Pancreas (tissue), 10 donors: ENCODE measurements at regions not wholly inside any gene's neighbourhood (a gene's known extent, or its start where the extent isn't known, plus 50 kb on each side); places are given as distances from the start of the nearest gene placed in this dataset.

Source experiments
- ATAC-seq, 4 donors: fragments of 200-7000 bp; cut with Tn5 transposase; one replicate each; pipeline versions ENCODE4 v1.8.0 to v1.9.1; 2020; ENCODE audit warnings: mild to moderate bottlenecking in 4 of 4, moderate library complexity in 4 of 4
- DNase-seq, 6 donors: peaks; one replicate each; pipeline ENCODE4 v3.0.0-alpha.2; 2020
- FAIRE-seq: peaks from 2 replicates; lab custom pipeline; 2012; peaks lifted over from hg19 to GRCh38; lab: Jason Lieb, UNC
- H3K27ac ChIP-seq, 4 donors: fragments of 200-600 bp; sonication (generic); 1 replicate in 3 of 4; 2 replicates in 1 of 4; pipeline versions ENCODE4 v1.5.0 to v1.8.0; 2020
- H3K27me3 ChIP-seq, 4 donors: fragments of 200-600 bp; one replicate each; pipeline ENCODE4 v1.8.0; 2021
- H3K36me3 ChIP-seq, 3 donors: fragments of 200-600 bp; sonication (generic) in 1 of 3; one replicate each; pipeline versions ENCODE4 v1.5.0 to v1.8.0; 2020 to 2021
- H3K4me1 ChIP-seq, 3 donors: fragments of 200-600 bp; one replicate each; pipeline ENCODE4 v1.8.0; 2021
- H3K4me3 ChIP-seq, 4 donors: fragments of 200-600 bp; sonication (generic) in 2 of 4; one replicate each; pipeline versions ENCODE4 v1.5.0 to v1.8.0; 2020 to 2021
- H3K9me3 ChIP-seq, 4 donors: fragments of 200-600 bp; one replicate each; pipeline ENCODE4 v1.8.0; 2021
- WGBS, 2 donors: extraction: QIAGEN DNeasy Blood & Tissue Kit; methylation state at CpG; one replicate each; pipeline ENCODE4 v1.1.7; 2013; 5-methylcytosine and 5-hydroxymethylcytosine counted together
- intact Hi-C, 3 donors: fragments of 100-400 bp; cut with DNase I; formaldehyde crosslinking; loops; one replicate each; pipeline versions ENCODE4 v1.11.1 to v1.14.2; 2022
- TF ChIP-seq, protein P1 (sequence below), 4 donors: fragments of 200-600 bp; sonication (generic) in 3 of 4; IDR thresholded peaks; one replicate each; pipeline versions ENCODE4 v1.5.0 to v1.8.0; 2021; ENCODE audit warnings: antibody characterized with exemption in 4 of 4
- donor health status: healthy with polysubstance abuse.
- donor health status: DM: no; HTN: no; CAD: no; lungs with moderate emphysema.
- donor health status: DM: no; HTN: no; CAD: no.
- donor health status: control.
- donor health status: control.
- donor health status: Bipolar disorder and iron deficiency.
- donor health status: DM: yes; HTN: yes; CAD: no.
- donor health status: DM: no; HTN: no; CAD: no.
- donor health status: DM: no; HTN: no; CAD: no.
- donor health status: DM: yes; HTN: yes; CAD: no.

DNA sequence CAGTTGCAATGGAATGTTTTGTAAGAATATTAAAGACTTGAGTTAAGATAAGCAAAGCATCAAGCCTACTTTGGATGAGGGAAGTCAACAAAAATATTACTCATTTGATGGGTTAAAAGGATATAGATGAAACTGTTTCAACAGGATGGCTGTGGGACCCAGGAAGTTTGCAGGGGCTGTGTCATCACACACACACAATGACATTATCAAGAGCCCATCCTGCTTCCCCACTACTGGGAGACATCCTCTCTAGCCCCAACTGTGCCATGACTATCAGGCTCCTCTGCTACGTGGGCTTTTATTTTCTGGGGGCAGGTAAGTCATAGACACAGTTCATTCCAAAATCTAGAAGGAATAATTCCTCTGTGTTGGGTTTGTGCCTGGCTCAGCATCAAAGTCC is 78.8 kb upstream of the PRSS1 start:
- whole genome bisulfite sequencing, 2 donors = 32 to 60% methylated on average over 1 of the region's 1 CpG
- no peaks in the 10 kb centered on the region for H3K9me3 ChIP-seq
- intact Hi-C loops = no loop called here
- no peak for FAIRE-seq
- no peaks in the 10 kb centered on the region for H3K27me3 ChIP-seq
- ATAC-seq = no peak
- DNase-seq = no peak
- no peak overlapping the region for H3K4me3 ChIP-seq
- TF ChIP-seq, protein P1, sequence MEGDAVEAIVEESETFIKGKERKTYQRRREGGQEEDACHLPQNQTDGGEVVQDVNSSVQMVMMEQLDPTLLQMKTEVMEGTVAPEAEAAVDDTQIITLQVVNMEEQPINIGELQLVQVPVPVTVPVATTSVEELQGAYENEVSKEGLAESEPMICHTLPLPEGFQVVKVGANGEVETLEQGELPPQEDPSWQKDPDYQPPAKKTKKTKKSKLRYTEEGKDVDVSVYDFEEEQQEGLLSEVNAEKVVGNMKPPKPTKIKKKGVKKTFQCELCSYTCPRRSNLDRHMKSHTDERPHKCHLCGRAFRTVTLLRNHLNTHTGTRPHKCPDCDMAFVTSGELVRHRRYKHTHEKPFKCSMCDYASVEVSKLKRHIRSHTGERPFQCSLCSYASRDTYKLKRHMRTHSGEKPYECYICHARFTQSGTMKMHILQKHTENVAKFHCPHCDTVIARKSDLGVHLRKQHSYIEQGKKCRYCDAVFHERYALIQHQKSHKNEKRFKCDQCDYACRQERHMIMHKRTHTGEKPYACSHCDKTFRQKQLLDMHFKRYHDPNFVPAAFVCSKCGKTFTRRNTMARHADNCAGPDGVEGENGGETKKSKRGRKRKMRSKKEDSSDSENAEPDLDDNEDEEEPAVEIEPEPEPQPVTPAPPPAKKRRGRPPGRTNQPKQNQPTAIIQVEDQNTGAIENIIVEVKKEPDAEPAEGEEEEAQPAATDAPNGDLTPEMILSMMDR (IDR thresholded peaks at IDR 0.05) = no peak
- peaks cover 0 to 3% (median 0%) of the 10 kb centered on the region in 3 donors for H3K4me1 ChIP-seq
- H3K27ac ChIP-seq = no peak overlapping the region
- H3K36me3 ChIP-seq = no peaks in the 10 kb centered on the region

DNA sequence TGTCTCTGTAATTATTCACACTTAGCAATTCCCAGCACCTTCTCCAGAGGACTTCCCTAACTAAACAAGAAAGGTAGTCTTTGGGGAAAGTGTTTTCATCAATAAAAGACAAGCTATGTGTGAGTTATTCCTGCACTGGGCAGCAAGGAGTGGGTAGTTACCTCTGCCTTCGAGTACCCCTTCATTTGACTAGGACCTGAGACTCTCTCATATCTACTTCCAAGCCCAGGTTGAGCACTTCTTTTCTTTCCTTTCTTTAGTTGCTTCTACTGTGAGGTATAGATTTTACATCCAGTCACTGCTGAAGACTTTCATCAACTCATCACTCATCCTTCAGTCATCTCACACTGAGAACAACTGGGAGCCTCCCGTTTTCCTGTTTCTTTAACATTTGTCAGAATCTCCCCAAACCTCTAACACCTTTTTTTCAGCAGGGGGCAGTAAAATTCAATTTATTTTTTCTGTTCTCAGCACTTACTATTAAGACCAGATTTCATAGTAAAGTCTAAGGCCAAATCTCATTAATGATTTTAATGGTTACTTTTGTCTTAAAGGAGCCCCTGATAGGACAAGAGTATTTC is 80.1 kb upstream of the PRSS1 start:
- DNase-seq (no peak), FAIRE-seq (no peak), ATAC-seq (peak; percentile 59 to 84 (median 77))
- Histone ChIP-seq H3K27me3 (no peaks in the 10 kb centered on the region), H3K27ac (no peak overlapping the region), H3K36me3 (no peaks in the 10 kb centered on the region), H3K4me3 (no peak overlapping the region), H3K4me1 (peaks cover 0 to 3% (median 0%) of the 10 kb centered on the region in 3 donors), H3K9me3 (no peaks in the 10 kb centered on the region)
- intact Hi-C loops = loop anchor here in 1 of 3 donors (5.0 kb wide), 1 partner anchor 113 kb away; no protein-coding TSS in a partner anchor
- TF ChIP-seq, protein P1 (IDR thresholded peaks at IDR 0.05) = peak; percentile 11 to 43 (median 26)
- WGBS, 2 donors = 37 to 39% methylated on average over 2 of the region's 2 CpGs

DNA sequence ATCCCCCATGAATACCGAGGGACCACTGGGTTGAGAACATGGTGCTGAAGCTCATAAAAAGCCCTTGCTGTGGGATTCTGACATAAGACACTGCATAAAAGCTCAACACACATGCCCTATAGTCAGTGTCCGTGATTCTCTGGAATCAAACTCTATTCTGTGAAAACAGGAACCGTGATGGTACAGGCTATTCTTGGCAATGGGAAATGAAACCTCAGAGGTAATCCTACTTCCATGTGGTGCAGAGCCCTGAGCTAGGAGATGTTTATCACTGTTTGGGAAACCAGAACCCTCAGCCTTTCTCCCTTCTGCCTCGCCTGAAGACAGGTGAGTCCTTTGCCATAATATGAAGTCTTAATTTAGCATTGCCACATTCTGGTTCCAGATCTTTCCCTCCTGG is 80.8 kb upstream of the PRSS1 start:
- Histone ChIP-seq H3K4me1 (peaks cover 0 to 3% (median 0%) of the 10 kb centered on the region in 3 donors), H3K27ac (no peak overlapping the region), H3K4me3 (no peak overlapping the region), H3K36me3 (no peaks in the 10 kb centered on the region), H3K27me3 (no peaks in the 10 kb centered on the region), H3K9me3 (no peaks in the 10 kb centered on the region)
- ATAC-seq (peak in 3 of 4 donors; percentile 31 to 44 (median 42)), FAIRE-seq (no peak), DNase-seq (no peak)
- intact Hi-C loops = loop anchor here in 1 of 3 donors (5.0 kb wide), 1 partner anchor 114 kb away; no protein-coding TSS in a partner anchor
- TF ChIP-seq, protein P1 (IDR thresholded peaks at IDR 0.05) = no peak
- WGBS, 2 donors = 33 to 40% methylated on average over 4 of the region's 4 CpGs

DNA sequence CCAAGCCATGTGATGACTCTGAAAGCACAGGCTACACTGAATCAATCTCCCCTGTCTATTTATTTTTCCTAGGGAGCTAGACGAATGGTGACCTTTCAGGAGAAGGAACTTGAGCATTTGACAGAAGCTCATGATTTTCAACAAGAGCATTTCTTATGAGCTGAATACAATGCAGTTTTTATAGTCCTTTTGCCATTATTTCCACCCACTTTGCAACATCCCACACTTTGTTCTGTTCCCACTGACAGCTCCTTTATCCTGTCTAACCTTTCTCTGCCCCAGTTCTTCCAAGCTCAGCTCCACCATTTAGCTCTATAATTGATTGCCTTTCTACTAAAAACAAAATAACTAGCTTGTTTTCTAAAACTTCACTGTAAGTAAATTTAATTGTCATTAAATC is 91.9 kb upstream of the PRSS1 start:
- Histone ChIP-seq H3K4me1 (no peaks in the 10 kb centered on the region), H3K27ac (no peak overlapping the region), H3K36me3 (no peaks in the 10 kb centered on the region), H3K4me3 (no peak overlapping the region), H3K27me3 (no peaks in the 10 kb centered on the region), H3K9me3 (no peaks in the 10 kb centered on the region)
- intact Hi-C loops = no loop called here
- ATAC-seq (peak in 2 of 4 donors; percentile 12 to 37), FAIRE-seq (no peak), DNase-seq (no peak)
- TF ChIP-seq, protein P1 (IDR thresholded peaks at IDR 0.05) = no peak
- 8 to 29% methylated on average over 1 of the region's 1 CpG for WGBS, 2 donors

DNA sequence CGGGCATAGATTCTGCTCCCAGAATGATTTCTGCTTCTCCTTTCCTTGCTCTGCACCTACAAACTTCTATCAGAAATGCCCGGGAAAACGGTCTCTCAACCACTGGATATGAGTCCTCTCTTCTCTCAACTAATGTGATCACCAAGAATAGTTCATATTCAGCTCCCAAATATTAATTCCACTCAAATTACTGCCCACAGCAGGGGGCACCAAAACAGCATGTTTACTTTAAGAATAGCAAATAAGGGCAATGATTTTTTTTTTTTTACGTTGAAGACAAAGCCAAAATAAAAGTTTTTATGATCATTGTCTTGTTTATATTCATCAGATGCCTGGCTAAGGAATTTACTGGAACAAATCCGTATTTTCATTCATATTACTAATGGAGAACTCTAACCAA is 94.9 kb upstream of the PRSS1 start:
- Histone ChIP-seq H3K4me3 (no peak overlapping the region), H3K9me3 (no peaks in the 10 kb centered on the region), H3K27me3 (no peaks in the 10 kb centered on the region), H3K36me3 (no peaks in the 10 kb centered on the region), H3K27ac (no peak overlapping the region), H3K4me1 (no peaks in the 10 kb centered on the region)
- no peak for FAIRE-seq
- intact Hi-C loops = no loop called here
- ATAC-seq = peak in 1 of 4 donors; percentile 53
- 44 to 46% methylated on average over 5 of the region's 5 CpGs for WGBS, 2 donors
- TF ChIP-seq, protein P1 (IDR thresholded peaks at IDR 0.05) = no peak
- DNase-seq = no peak
